HG02571 (cell line): ENCODE measurements at regions not wholly inside any gene's neighbourhood (a gene's known extent, or its start where the extent isn't known, plus 50 kb on each side); places are given as distances from the start of the nearest gene placed in this dataset.

Source experiments
- ATAC-seq: cut with Tn5 transposase; IDR thresholded peaks from one replicate; pipeline ENCODE4 v1.9.1; 2021; ENCODE audit warnings: mild to moderate bottlenecking, moderate library complexity; ENCODE audit not compliant: unreplicated experiment

GRCh38 chr7:46695051-46695708, 774.1 kb upstream of the IGFBP3 start:
- no peak for ATAC-seq

- ATAC-seq, result no peak
These were observed 773.0 kb upstream of the IGFBP3 start for GRCh38 chr7:46694058-46694457.

- no peak for ATAC-seq
These were observed 766.1 kb upstream of the IGFBP3 start for GRCh38 chr7:46687203-46687602.

DNA sequence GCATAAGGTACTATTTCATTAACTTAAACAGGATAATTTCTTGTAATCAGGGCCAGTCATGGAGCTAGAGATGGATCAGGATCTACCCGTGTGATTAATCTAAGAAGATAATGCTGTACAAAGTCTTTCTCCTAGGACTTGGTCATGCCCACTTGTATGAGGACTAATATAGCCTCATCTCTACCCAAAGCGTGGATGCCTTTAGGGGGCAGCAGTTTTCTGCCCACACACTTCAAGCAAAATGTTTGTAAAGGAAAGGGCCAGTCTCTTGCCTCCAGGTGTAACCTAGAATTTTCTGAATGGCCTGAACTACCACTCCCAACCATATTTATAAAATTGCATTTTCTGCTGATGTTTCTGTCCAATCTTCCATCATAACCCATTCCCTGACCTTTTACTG, 764.0 kb upstream of the IGFBP3 start:
- ATAC-seq, result no peak

DNA sequence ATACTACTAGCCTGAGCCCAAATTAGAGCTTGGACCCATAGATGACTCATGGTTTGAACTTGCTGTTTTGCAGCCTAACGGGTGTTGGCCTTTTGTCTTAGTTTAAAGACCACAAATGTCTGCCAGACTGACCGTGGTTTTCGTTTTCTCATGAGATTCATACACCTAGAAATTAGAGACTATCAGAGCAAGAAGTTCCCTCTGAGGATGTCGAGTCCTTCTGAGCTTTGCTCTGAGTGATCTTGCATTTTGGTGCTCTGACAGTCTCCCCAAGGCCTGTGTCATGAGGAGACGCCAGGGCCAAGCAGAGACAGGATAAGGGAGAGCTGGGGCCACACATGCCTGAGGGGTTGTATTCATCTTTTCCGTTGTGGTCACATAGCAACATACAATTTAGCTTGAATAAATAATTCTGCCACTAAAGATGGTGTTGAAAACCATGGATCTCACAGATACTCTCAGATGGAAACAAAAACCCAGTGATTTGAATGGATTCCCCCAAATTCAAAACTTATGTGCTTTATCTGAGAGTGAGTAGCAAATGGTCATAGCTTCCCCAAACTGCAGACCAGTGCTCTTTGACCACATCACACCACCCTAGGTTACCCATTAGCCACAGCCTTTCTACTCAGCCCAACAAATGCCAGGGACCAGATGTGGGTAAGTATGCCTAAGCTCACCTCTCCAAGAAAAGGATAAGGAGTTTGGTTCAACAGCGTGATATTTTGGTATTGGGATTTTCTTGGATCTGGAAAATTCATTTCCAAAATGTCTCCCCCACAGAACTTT, 762.0 kb upstream of the IGFBP3 start:
- ATAC-seq, result no peak

DNA sequence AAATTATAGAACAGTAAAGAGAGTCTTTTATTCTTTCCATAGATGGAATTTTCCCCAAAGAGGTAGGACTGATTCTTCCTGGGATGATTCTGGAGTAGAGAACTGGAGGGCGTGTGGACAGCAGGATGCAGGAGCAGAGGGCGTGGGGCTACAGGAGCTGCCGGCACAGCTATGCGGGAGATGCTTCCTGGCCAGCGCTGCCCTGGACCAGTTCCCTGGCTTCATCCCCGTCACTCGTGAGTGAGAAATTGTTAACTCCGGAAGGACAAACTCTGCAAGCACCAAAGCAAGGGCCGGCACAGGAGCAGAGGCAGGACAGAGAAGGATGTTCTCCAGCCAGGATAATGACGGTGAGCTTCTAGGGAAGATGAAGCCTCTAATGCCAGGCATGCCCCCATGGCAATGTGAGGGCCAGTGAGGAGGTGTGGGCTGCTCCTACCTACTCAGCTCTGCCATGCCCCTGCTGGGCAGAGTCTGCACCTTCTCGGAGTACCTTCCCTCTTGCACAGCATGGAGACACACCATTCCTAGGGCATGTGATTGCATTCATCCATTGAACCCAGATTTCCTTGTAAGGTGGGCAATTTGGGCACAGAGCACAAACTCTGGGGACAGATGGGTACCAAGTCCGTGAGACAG, 760.9 kb upstream of the IGFBP3 start:
- no peak for ATAC-seq

GRCh38 chr7:46680147-46680546, 759.1 kb upstream of the IGFBP3 start:
- ATAC-seq, result peak; percentile 64

DNA sequence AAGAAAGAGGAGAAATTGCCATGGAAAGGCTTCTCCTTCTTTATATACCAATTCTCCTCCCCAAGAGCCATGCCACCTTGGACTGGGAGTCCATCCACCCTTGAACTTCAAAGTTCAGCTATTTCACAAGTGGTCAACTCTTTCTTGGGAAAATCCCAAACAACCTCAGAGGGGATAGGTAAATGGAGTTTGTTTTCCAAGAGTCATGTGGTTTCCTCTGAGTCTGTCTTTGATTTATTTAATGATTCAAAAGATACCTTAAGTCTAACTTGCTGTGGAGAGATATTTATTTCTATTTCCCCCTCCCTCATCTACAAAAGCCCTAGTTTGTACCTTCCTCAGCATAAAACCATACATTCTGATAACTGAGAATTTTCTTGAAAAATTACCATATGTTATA, 758.6 kb upstream of the IGFBP3 start:
- no peak for ATAC-seq

DNA sequence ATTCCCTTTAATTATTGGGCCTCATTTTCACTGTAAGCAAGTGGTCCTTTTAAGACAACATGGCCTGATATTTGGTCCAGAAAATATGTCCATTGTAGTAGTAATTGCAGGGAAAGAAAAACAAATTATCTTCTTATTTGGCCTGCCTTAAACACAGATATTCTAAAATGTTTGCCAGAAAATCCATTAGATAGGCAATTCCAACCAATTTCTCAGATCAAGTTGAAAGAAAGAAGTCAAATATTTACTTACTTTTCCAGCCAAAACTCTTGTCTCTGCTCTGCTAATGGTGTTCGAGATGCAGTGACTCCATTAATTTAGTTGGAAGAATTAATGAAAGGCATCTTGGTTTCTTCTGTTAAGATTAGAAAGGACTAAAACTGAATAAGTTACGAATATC, 757.3 kb upstream of the IGFBP3 start:
- no peak for ATAC-seq

DNA sequence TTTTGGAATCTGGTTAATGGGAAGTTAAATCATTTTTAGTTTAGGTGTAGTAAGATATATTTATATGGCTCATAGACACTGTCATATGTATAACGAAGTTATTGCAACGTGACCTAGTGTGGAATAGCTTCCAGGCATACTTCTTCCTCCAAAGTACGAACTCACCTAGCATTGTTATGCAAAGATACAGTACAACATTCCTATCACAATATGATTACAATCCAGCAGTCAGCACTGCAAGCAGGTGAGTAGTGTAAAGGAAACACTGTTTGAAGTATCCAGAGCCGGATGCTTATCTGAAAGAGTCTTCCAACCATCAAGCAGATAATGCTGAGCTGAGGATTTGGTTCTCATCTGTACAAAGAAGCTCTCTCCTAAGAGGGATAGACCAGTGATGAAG, 754.4 kb upstream of the IGFBP3 start:
- no peak for ATAC-seq

- no peak for ATAC-seq
These were observed 751.8 kb upstream of the IGFBP3 start for GRCh38 chr7:46672861-46673260.

DNA sequence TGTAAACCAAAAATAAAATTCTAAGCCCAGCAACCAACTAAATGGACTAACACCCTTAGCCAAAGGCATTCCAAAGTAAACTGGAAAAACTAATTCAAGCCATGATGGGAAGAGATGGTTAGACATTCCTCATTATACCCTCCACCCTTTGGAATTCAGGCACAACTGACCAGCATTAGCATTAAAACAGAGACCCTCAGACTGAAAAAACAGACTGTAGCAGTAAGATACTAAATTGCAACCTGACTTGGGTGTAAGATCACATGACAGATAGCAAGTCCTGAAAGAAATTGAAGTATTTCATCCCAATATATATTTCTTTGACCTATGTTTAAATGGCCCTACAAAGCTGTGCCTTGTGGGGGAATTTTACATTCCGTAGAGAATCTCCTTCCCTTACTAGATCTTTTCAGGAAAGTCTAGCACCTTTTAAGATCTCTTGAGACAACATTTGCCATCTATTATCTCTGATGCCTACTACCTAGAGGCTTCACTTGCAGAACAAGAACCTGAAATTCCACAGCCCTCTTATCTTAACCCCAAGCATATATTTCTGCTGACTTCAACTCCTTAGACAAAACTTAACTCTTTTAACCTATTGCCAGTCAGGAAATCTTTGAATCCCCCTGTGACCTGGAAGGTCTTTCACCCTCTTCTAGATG, 750.2 kb upstream of the IGFBP3 start:
- no peak for ATAC-seq

DNA sequence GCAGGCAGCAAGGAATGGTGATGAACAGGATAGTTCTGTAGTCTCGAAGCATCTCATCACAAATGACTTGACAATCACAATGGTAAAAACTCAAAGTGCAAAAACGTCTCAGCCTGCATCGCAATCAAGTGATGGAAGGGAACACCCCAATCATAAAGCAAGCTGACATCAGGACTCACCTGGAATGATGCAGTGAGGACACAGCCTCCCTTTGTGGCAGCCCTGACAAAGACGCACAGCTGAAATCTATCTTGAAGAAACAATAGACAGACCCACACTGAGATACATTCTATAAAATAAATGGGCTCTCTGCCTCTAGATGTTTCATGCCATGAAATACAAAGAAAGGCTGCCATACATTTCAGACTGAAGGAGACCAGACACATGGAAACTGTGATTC, 748.0 kb upstream of the IGFBP3 start:
- no peak for ATAC-seq

GRCh38 chr7:46664453-46664852, 743.4 kb upstream of the IGFBP3 start:
- no peak for ATAC-seq

DNA sequence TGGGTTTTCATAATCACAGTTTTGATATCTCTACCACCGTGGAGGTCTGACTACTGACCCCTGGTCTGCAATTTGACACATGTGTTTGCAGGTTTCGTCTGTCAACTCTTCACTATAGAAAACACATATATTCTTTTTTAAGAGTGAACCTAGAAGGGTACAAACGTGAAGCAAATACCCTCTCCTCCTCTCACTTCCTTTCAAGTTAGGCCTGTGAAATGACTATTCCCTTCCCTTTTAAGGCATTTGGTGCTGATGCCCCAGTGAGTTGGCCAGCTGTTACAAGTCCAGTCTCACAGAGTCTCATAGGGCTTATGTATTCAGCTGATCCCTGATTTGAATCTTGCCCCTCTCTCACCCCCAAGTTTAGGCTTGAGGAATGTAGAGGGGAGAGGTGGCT, 742.0 kb upstream of the IGFBP3 start:
- no peak for ATAC-seq

DNA sequence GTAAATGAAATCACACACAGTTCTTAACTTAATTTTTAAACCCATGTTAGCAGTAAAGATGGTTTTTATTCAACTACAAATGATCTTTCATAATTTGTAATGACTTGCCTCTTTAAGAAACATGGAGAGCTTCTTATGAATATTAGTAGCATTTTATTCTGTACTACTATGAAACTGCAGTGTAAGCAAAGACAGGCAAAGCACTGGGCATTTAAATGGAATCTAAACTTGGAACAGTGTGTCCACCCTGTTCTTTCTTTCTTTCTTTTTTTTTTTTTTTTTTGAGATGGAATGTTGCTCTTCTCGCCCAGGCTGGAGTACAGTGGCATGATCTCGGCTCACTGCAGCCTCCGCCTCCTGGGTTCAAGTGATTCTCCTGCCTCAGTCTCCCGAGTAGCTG, 740.4 kb upstream of the IGFBP3 start:
- no peak for ATAC-seq

- ATAC-seq, result no peak
These were observed 739.4 kb upstream of the IGFBP3 start for GRCh38 chr7:46660402-46660980.

DNA sequence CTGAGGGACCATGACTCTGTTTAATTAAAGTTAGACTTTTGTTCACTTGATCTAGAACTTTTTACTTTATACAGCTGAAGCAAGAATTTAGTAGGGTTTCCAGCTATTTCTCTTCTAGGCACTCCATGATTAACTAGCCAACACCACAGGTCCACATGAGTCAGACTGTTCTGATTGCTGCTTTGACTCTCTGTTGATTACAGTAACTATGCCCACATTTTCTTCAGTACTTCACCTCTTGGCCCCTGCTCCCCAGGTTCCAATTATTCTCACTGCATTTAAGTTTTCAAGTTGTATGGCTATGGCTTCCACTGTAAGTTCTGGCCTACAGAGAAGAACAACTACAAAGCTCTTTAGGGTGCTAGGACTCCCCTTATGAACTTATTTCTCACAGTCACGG, 737.2 kb upstream of the IGFBP3 start:
- no peak for ATAC-seq

DNA sequence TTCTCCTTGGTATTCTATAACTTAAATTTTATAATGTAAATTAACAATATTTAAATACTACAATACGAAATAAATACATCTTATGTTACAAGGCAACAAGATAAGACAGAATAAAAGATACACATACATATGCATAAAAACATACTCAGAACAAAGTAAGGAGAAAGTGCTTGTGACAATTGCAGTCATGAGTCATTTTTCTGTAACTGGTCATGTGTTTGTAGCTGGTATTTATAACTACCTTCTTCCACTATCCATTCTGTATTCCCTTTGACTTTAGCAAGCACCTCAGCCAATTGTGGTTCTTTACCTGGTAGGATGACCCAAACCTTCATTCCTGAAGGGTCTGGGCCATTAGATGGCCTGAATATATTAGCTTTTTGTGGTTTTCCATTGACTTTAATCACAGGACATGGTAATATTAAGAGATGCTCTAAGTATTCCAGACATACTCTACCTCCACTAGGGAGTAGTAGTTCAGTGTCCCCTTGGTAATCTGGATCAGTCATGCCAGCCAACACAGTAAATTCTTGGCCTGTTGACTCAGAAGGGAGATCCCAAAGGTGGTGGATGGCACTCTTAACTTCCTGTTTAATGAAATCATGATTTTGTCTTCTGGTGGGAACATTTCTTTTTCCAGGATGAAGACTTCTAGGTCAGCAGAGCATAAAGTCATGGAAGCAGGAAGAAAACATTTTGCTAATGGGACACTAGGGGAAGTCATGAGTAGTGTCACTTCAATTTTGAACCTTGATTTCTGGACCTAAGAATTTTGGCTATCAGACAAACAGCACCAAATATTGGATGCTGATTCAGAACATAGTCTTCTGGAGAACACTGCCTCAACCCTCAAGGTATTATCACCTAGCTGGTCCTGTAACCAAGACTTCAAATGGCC, 733.7 kb upstream of the IGFBP3 start:
- ATAC-seq, result no peak

DNA sequence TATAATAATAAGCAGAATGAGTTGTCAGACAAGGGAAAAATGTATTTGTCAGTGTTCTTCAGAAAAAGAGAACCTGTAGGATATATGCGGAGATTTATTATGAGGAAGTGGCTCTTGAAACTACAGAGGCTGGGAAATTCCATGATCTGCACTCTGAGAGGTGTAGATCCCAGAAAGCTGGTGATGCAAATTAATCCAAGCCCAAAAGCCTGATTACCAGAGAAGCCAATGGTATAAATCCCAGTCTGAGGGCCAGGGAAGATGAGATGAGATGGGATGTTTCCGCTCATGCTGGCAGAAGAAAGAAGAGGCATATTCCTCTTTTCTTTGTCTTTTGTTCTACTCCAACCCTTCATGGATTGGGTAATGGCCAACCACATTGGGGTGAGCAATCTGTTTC, 732.8 kb upstream of the IGFBP3 start:
- ATAC-seq, result no peak
